ENCODE measurements at regions not wholly inside any gene's neighbourhood (a gene's known extent, or its start where the extent isn't known, plus 50 kb on each side); places are given as distances from the start of the nearest gene placed in this dataset.

DNA sequence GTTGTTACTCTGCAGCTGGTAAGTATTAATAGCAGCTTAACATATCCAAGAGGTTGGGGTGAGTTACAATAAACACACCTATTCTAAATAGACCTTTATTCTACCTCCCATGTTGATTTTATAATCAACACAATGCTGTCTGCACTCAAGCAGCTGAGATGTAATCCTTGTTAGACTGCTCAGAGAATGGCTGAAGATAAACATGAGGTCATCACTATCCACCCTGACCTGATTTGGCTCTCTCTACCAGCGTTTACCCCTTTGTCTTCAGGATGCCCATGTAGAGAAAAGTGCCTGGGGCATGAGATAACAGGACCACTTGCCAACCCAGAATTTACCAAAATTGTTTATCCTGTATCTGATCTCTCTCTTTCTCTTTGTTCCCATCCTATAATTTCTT is 220.7 kb upstream of the DEFB112 start:
- no peaks in the 10 kb centered on the region for H3K36me3 ChIP-seq
- TF ChIP-seq CTCF (IDR thresholded peaks at IDR 0.05; ENCODE audit: borderline replicate concordance), result no peak
- intact Hi-C loops (cut with micrococcal nuclease), result no loop called here
- H3K4me1 ChIP-seq, result no peaks in the 10 kb centered on the region
- no peak overlapping the region for H3K27ac ChIP-seq (replicated peaks)
- H3K4me3 ChIP-seq, result no peak overlapping the region
- DNase-seq, result no peak
- no peaks in the 10 kb centered on the region for H3K27me3 ChIP-seq (ENCODE audit: low read depth)
- H3K9me3 ChIP-seq (replicated peaks), result peaks cover 9% of the 10 kb centered on the region

DNA sequence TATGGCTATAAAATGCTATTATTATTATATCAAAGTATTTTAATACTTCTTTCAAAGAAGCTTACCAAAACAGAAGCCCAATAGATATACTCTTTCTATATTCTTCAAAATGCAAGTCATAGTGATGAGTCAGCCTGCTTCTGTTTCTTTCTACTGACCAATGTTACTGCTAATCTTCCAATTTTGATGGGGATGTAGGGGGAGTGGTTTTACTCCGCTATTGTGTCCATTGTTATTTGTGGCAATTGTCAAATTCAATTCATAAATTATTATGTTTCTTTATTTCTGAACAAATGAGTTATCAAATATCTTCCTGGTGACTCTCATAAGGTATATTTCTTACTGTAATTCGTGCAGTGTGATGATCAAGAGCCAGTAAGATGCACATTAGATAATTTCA is 221.5 kb upstream of the DEFB112 start:
- no peaks in the 10 kb centered on the region for H3K36me3 ChIP-seq
- intact Hi-C loops (cut with micrococcal nuclease), result no loop called here
- TF ChIP-seq CTCF (IDR thresholded peaks at IDR 0.05; ENCODE audit: borderline replicate concordance), result no peak
- H3K9me3 ChIP-seq (replicated peaks), result peaks cover 16% of the 10 kb centered on the region
- H3K4me1 ChIP-seq, result no peaks in the 10 kb centered on the region
- no peak for DNase-seq
- H3K4me3 ChIP-seq, result no peak overlapping the region
- H3K27me3 ChIP-seq (ENCODE audit: low read depth), result no peaks in the 10 kb centered on the region
- no peak overlapping the region for H3K27ac ChIP-seq (replicated peaks)

- Histone ChIP-seq H3K36me3 (no peaks in the 10 kb centered on the region), H3K4me3 (no peak overlapping the region), H3K27me3 (ENCODE audit: low read depth) (no peaks in the 10 kb centered on the region), H3K4me1 (no peaks in the 10 kb centered on the region), H3K27ac (replicated peaks) (no peak overlapping the region), H3K9me3 (replicated peaks) (peaks cover 17% of the 10 kb centered on the region)
- intact Hi-C loops (cut with micrococcal nuclease), result no loop called here
- DNase-seq, result no peak
- TF ChIP-seq CTCF (IDR thresholded peaks at IDR 0.05; ENCODE audit: borderline replicate concordance), result no peak
Measured at GRCh38 chr6:50271817-50272216, 222.1 kb upstream of the DEFB112 start.

DNA sequence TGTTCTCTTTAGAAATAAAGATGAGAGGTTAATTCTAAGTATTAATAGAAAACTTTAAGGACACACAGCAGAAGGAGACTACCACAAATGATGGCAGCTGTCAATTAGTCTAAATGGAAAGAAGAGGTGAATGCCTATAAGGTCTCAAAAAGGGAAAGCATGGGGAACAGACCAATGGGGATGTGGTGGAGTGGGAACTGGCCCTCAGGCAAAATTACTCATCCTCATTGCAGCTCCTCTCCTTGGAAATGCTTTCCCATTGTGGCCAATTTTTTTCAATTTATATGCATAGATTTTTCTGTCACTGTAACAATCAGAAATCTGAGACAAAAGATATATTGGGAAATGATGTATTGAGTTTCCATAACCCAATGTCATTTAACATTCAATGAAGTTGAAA is 222.9 kb upstream of the DEFB112 start:
- Histone ChIP-seq H3K4me1 (no peaks in the 10 kb centered on the region), H3K9me3 (replicated peaks) (peaks cover 15% of the 10 kb centered on the region), H3K27ac (replicated peaks) (no peak overlapping the region), H3K4me3 (no peak overlapping the region), H3K36me3 (no peaks in the 10 kb centered on the region), H3K27me3 (ENCODE audit: low read depth) (no peaks in the 10 kb centered on the region)
- DNase-seq, result no peak
- no peak for TF ChIP-seq CTCF (IDR thresholded peaks at IDR 0.05; ENCODE audit: borderline replicate concordance)
- intact Hi-C loops (cut with micrococcal nuclease), result no loop called here

- no peak for DNase-seq
- H3K4me3 ChIP-seq, result no peak overlapping the region
- intact Hi-C loops (cut with micrococcal nuclease), result no loop called here
- no peaks in the 10 kb centered on the region for H3K4me1 ChIP-seq
- H3K9me3 ChIP-seq (replicated peaks), result peaks cover 14% of the 10 kb centered on the region
- no peak for TF ChIP-seq CTCF (IDR thresholded peaks at IDR 0.05; ENCODE audit: borderline replicate concordance)
- H3K27me3 ChIP-seq (ENCODE audit: low read depth), result no peaks in the 10 kb centered on the region
- no peaks in the 10 kb centered on the region for H3K36me3 ChIP-seq
- no peak overlapping the region for H3K27ac ChIP-seq (replicated peaks)
Measured at GRCh38 chr6:50276771-50277261, 227.1 kb upstream of the DEFB112 start.

DNA sequence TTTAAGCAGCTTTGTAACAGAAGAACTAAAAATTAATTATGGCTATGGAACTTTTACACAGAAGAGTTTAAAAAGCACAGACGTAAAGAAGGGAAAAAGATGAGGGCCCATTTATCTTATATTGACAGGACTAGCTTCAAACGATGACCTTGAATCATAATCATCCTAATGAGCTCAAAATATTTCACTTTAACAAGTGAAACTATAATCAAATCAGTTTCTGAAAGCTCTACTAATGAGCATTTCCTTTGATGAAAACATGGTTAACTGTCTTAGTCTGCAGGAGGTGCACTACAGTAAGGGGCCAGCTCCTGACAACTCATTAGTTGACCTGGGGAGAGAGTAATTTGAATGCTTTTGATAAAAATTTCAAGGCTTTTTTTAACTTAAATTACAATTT is 228.0 kb upstream of the DEFB112 start:
- no peak for DNase-seq
- H3K27ac ChIP-seq (replicated peaks), result no peak overlapping the region
- H3K27me3 ChIP-seq (ENCODE audit: low read depth), result no peaks in the 10 kb centered on the region
- intact Hi-C loops (cut with micrococcal nuclease), result no loop called here
- peaks cover 14% of the 10 kb centered on the region for H3K9me3 ChIP-seq (replicated peaks)
- TF ChIP-seq CTCF (IDR thresholded peaks at IDR 0.05; ENCODE audit: borderline replicate concordance), result no peak
- H3K4me3 ChIP-seq, result no peak overlapping the region
- H3K4me1 ChIP-seq, result no peaks in the 10 kb centered on the region
- no peaks in the 10 kb centered on the region for H3K36me3 ChIP-seq
